ENCODE measurements at regions not wholly inside any gene's neighbourhood (a gene's known extent, or its start where the extent isn't known, plus 50 kb on each side); places are given as distances from the start of the nearest gene placed in this dataset.

GRCh38 chr13:47420568-47420967, 523.7 kb upstream of the HTR2A start:
- CTCF ChIA-PET = no interaction called here
- H3K9me3 ChIP-seq (ENCODE audit: control insufficient read depth in 2 of 3, low read length in 3 of 3) = no peaks in the 10 kb centered on the region
- no peaks in the 10 kb centered on the region for H3K36me3 ChIP-seq (ENCODE audit: control insufficient read depth in 2 of 3, insufficient read depth in 3 of 3, low read length in 3 of 3)
- no peaks in the 10 kb centered on the region for H3K4me1 Mint-ChIP-seq
- H3K9me3 Mint-ChIP-seq = peaks cover 0 to 4% (median 0%) of the 10 kb centered on the region in 11 donors
- H3K27ac Mint-ChIP-seq = no peak overlapping the region
- ATAC-seq = no peak
- intact Hi-C loops (cut with micrococcal nuclease) = no loop called here
- POLR2A ChIA-PET = no interaction called here
- H3K36me3 Mint-ChIP-seq = no peaks in the 10 kb centered on the region
- no peak overlapping the region for H3K4me3 ChIP-seq (ENCODE audit: low read length)
- no peak overlapping the region for H3K27ac ChIP-seq (ENCODE audit: low read depth, low read length)
- no peak overlapping the region for H3K4me3 Mint-ChIP-seq
- H3K27me3 Mint-ChIP-seq = peaks cover 0 to 9% (median 0%) of the 10 kb centered on the region in 5 donors
- no peaks in the 10 kb centered on the region for H3K4me1 ChIP-seq (ENCODE audit: control insufficient read depth in 2 of 2, insufficient read depth in 2 of 2, low read length in 2 of 2)
- H3K27me3 ChIP-seq (ENCODE audit: control insufficient read depth in 2 of 2, insufficient read depth in 2 of 2, low read length in 2 of 2) = no peaks in the 10 kb centered on the region
- DNase-seq = no peak

DNA sequence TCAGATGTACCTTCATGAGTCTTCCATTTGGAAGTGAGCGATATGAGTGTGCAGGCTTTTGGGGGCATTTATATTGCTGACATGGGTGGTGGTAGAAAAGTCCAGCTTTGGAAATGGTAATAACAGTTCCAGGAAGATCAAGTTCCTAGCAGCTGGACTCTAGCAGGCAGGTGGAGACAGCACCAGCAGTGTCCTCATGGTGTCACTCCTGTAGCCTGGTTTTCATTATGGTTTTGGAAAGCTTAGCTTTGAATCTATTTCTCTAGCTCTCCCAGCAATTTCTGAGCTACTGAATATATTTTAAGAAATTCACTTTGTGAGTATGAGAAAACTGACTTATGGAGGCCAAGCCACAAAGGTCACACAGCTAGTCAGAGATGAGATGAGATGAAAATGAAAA, 523.2 kb upstream of the HTR2A start:
- Histone ChIP-seq H3K9me3 (ENCODE audit: control insufficient read depth in 2 of 3, low read length in 3 of 3) (no peaks in the 10 kb centered on the region), H3K4me3 (ENCODE audit: low read length) (no peak overlapping the region), H3K36me3 (ENCODE audit: control insufficient read depth in 2 of 3, insufficient read depth in 3 of 3, low read length in 3 of 3) (no peaks in the 10 kb centered on the region), H3K4me1 (ENCODE audit: control insufficient read depth in 2 of 2, insufficient read depth in 2 of 2, low read length in 2 of 2) (no peaks in the 10 kb centered on the region), H3K27ac (ENCODE audit: low read depth, low read length) (no peak overlapping the region), H3K27me3 (ENCODE audit: control insufficient read depth in 2 of 2, insufficient read depth in 2 of 2, low read length in 2 of 2) (no peaks in the 10 kb centered on the region)
- Mint-ChIP-seq H3K4me1 (no peaks in the 10 kb centered on the region), H3K9me3 (peaks cover 0 to 4% (median 0%) of the 10 kb centered on the region in 11 donors), H3K4me3 (no peak overlapping the region), H3K36me3 (no peaks in the 10 kb centered on the region), H3K27me3 (peaks cover 0 to 9% (median 0%) of the 10 kb centered on the region in 5 donors), H3K27ac (no peak overlapping the region)
- ChIA-PET CTCF (no interaction called here), POLR2A (no interaction called here)
- no peak for DNase-seq
- ATAC-seq = no peak
- intact Hi-C loops (cut with micrococcal nuclease) = no loop called here

DNA sequence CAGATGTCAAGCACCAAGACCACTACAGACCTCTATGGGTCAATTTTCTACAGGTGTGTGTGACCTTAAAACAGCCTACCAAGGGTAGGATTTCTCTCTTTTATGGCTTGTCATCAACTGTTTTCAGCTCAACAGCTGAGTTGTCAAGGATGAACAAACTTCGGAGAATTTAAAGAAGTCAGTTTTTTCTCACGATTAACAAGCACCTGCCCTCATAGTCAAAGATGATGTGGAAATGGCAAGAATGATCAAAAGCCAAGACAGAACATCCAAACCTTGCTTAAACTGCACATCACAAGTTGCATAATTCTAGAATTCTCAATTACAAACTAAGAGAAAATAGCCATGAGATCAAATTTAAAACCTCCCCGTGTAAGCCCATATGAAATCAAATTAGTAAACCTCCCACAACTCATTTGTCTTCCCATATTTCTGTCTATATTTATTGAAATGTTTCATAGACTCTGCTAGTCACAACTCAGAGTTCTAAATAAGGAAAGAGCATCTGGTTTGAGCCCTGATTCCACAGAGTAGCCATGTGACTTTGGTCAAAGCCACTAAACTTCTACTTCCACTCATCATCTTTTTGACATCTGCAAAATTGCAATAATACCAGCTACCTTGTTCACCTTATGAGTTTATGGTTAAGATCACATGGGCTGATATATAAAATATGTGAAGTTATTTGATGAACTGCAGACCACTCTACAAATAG, 521.5 kb upstream of the HTR2A start:
- intact Hi-C loops (cut with micrococcal nuclease) = no loop called here
- POLR2A ChIA-PET = no interaction called here
- Histone ChIP-seq H3K4me3 (ENCODE audit: low read length) (no peak overlapping the region), H3K27me3 (ENCODE audit: control insufficient read depth in 2 of 2, insufficient read depth in 2 of 2, low read length in 2 of 2) (no peaks in the 10 kb centered on the region), H3K36me3 (ENCODE audit: control insufficient read depth in 2 of 3, insufficient read depth in 3 of 3, low read length in 3 of 3) (no peaks in the 10 kb centered on the region), H3K9me3 (ENCODE audit: control insufficient read depth in 2 of 3, low read length in 3 of 3) (no peaks in the 10 kb centered on the region), H3K4me1 (ENCODE audit: control insufficient read depth in 2 of 2, insufficient read depth in 2 of 2, low read length in 2 of 2) (no peaks in the 10 kb centered on the region), H3K27ac (ENCODE audit: low read depth, low read length) (no peak overlapping the region)
- CTCF ChIA-PET = no interaction called here
- Mint-ChIP-seq H3K9me3 (peaks cover 0 to 4% (median 0%) of the 10 kb centered on the region in 11 donors), H3K4me3 (no peak overlapping the region), H3K27me3 (peaks cover 0 to 9% (median 0%) of the 10 kb centered on the region in 5 donors), H3K4me1 (no peaks in the 10 kb centered on the region), H3K36me3 (no peaks in the 10 kb centered on the region), H3K27ac (no peak overlapping the region)
- ATAC-seq = no peak
- no peak for DNase-seq

- POLR2A ChIA-PET = no interaction called here
- H3K27me3 Mint-ChIP-seq = peaks cover 0 to 5% (median 0%) of the 10 kb centered on the region in 5 donors
- no peak for ATAC-seq
Measured at GRCh38 chr13:47417485-47417884, 520.6 kb upstream of the HTR2A start.

GRCh38 chr13:47415048-47415447, 518.2 kb upstream of the HTR2A start:
- Mint-ChIP-seq H3K4me1 (no peaks in the 10 kb centered on the region), H3K36me3 (no peaks in the 10 kb centered on the region), H3K9me3 (peaks cover 0 to 4% (median 0%) of the 10 kb centered on the region in 11 donors), H3K27ac (no peak overlapping the region), H3K27me3 (peaks cover 0 to 5% (median 0%) of the 10 kb centered on the region in 5 donors), H3K4me3 (no peak overlapping the region)
- H3K27ac ChIP-seq (ENCODE audit: low read depth, low read length) = no peak overlapping the region
- no peaks in the 10 kb centered on the region for H3K36me3 ChIP-seq (ENCODE audit: control insufficient read depth in 2 of 3, insufficient read depth in 3 of 3, low read length in 3 of 3)
- H3K27me3 ChIP-seq (ENCODE audit: control insufficient read depth in 2 of 2, insufficient read depth in 2 of 2, low read length in 2 of 2) = no peaks in the 10 kb centered on the region
- no peaks in the 10 kb centered on the region for H3K4me1 ChIP-seq (ENCODE audit: control insufficient read depth in 2 of 2, insufficient read depth in 2 of 2, low read length in 2 of 2)
- ChIA-PET CTCF (no interaction called here), POLR2A (no interaction called here)
- no peaks in the 10 kb centered on the region for H3K9me3 ChIP-seq (ENCODE audit: control insufficient read depth in 2 of 3, low read length in 3 of 3)
- no peak overlapping the region for H3K4me3 ChIP-seq (ENCODE audit: low read length)
- intact Hi-C loops (cut with micrococcal nuclease) = no loop called here
- DNase-seq (no peak), ATAC-seq (no peak)

More at GRCh38 chr13:47417485-47417884, 520.6 kb upstream of the HTR2A start:
- CTCF ChIA-PET = no interaction called here
- no peaks in the 10 kb centered on the region for H3K27me3 ChIP-seq (ENCODE audit: control insufficient read depth in 2 of 2, insufficient read depth in 2 of 2, low read length in 2 of 2)
- Mint-ChIP-seq H3K4me3 (no peak overlapping the region), H3K36me3 (no peaks in the 10 kb centered on the region), H3K9me3 (peaks cover 0 to 4% (median 0%) of the 10 kb centered on the region in 11 donors), H3K4me1 (no peaks in the 10 kb centered on the region), H3K27ac (no peak overlapping the region)
- no peak for DNase-seq
- H3K4me3 ChIP-seq (ENCODE audit: low read length) = no peak overlapping the region
- no peak overlapping the region for H3K27ac ChIP-seq (ENCODE audit: low read depth, low read length)
- no peaks in the 10 kb centered on the region for H3K4me1 ChIP-seq (ENCODE audit: control insufficient read depth in 2 of 2, insufficient read depth in 2 of 2, low read length in 2 of 2)
- intact Hi-C loops (cut with micrococcal nuclease) = no loop called here
- H3K9me3 ChIP-seq (ENCODE audit: control insufficient read depth in 2 of 3, low read length in 3 of 3) = no peaks in the 10 kb centered on the region
- H3K36me3 ChIP-seq (ENCODE audit: control insufficient read depth in 2 of 3, insufficient read depth in 3 of 3, low read length in 3 of 3) = no peaks in the 10 kb centered on the region

DNA sequence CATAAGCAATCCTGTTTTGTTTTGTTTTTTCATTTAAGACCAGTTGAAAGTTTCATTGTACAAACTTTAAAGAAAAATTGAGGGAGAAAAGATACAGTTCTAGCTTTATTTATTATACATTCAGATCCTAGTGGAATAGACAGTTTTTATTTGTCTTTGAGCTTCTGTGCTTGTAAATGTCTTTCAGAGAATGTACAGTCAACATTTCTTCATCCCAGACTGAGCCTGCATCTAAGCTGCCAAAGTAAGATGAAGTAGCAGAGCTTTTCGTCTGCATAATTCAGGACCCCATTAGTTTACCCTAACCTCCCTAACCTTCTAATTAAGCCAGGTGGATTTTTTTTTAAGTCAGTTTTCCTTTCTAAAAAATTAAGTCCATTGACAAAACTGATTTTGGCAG, 516.7 kb upstream of the HTR2A start:
- Mint-ChIP-seq H3K36me3 (no peaks in the 10 kb centered on the region), H3K9me3 (peaks cover 0 to 4% (median 0%) of the 10 kb centered on the region in 11 donors), H3K27me3 (peaks cover 0 to 5% (median 0%) of the 10 kb centered on the region in 5 donors), H3K4me3 (no peak overlapping the region), H3K27ac (no peak overlapping the region), H3K4me1 (no peaks in the 10 kb centered on the region)
- Histone ChIP-seq H3K36me3 (ENCODE audit: control insufficient read depth in 2 of 3, insufficient read depth in 3 of 3, low read length in 3 of 3) (no peaks in the 10 kb centered on the region), H3K4me3 (ENCODE audit: low read length) (no peak overlapping the region), H3K4me1 (ENCODE audit: control insufficient read depth in 2 of 2, insufficient read depth in 2 of 2, low read length in 2 of 2) (no peaks in the 10 kb centered on the region), H3K27ac (ENCODE audit: low read depth, low read length) (no peak overlapping the region), H3K27me3 (ENCODE audit: control insufficient read depth in 2 of 2, insufficient read depth in 2 of 2, low read length in 2 of 2) (no peaks in the 10 kb centered on the region), H3K9me3 (ENCODE audit: control insufficient read depth in 2 of 3, low read length in 3 of 3) (no peaks in the 10 kb centered on the region)
- ChIA-PET POLR2A (interaction anchor here (0.7 kb wide), 1 partner anchor 933 kb away, joined by 3 read pairs; no protein-coding TSS in a partner anchor), CTCF (no interaction called here)
- no peak for ATAC-seq
- intact Hi-C loops (cut with micrococcal nuclease) = no loop called here
- no peak for DNase-seq

DNA sequence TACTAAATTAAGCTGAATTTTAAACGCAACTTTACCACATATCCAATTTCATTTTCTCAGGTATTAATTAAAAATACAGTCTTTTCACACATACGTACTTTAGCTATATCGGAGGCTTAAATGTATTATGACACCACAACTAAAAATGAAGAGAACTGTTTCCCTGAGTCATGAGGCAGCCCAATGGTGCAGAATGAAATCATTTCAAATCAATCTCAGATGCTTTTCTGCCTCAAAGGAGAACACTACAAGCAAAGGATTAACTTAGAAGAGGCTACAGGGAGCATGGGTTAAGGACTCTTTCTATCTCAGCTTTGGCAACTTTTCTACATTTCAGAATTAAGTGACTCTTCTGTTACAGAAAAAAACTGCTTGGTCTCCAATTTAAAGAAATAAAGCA, 516.3 kb upstream of the HTR2A start:
- Mint-ChIP-seq H3K27me3 (peaks cover 0 to 5% (median 0%) of the 10 kb centered on the region in 5 donors), H3K9me3 (peaks cover 0 to 4% (median 0%) of the 10 kb centered on the region in 11 donors), H3K4me1 (no peaks in the 10 kb centered on the region), H3K27ac (no peak overlapping the region), H3K4me3 (no peak overlapping the region), H3K36me3 (no peaks in the 10 kb centered on the region)
- no peak for ATAC-seq
- intact Hi-C loops (cut with micrococcal nuclease) = no loop called here
- H3K4me1 ChIP-seq (ENCODE audit: control insufficient read depth in 2 of 2, insufficient read depth in 2 of 2, low read length in 2 of 2) = no peaks in the 10 kb centered on the region
- H3K27me3 ChIP-seq (ENCODE audit: control insufficient read depth in 2 of 2, insufficient read depth in 2 of 2, low read length in 2 of 2) = no peaks in the 10 kb centered on the region
- POLR2A ChIA-PET = interaction anchor here (0.7 kb wide), 1 partner anchor 932 kb away, joined by 3 read pairs; no protein-coding TSS in a partner anchor
- H3K4me3 ChIP-seq (ENCODE audit: low read length) = no peak overlapping the region
- no peak overlapping the region for H3K27ac ChIP-seq (ENCODE audit: low read depth, low read length)
- H3K36me3 ChIP-seq (ENCODE audit: control insufficient read depth in 2 of 3, insufficient read depth in 3 of 3, low read length in 3 of 3) = no peaks in the 10 kb centered on the region
- no peak for DNase-seq
- CTCF ChIA-PET = no interaction called here
- no peaks in the 10 kb centered on the region for H3K9me3 ChIP-seq (ENCODE audit: control insufficient read depth in 2 of 3, low read length in 3 of 3)

All from naive thymus-derived CD4-positive, alpha-beta T cell (primary cell).